ENCODE measurements at regions not wholly inside any gene's neighbourhood (a gene's known extent, or its start where the extent isn't known, plus 50 kb on each side); places are given as distances from the start of the nearest gene placed in this dataset.

- TF ChIP-seq CTCF (IDR thresholded peaks at IDR 0.05; ENCODE audit: borderline replicate concordance, extremely low read depth, low read length, poor library complexity, severe bottlenecking) (no peak), EZH2 (IDR thresholded peaks at IDR 0.05; ENCODE audit: borderline replicate concordance, low read depth, low read length, severe bottlenecking) (no peak)
These were observed 454.6 kb upstream of the TRIB2 start for GRCh38 chr2:12261986-12262680.
